Mucosa of descending colon (tissue), 3 donors: ENCODE measurements at regions not wholly inside any gene's neighbourhood (a gene's known extent, or its start where the extent isn't known, plus 50 kb on each side); places are given as distances from the start of the nearest gene placed in this dataset.

Experiments used
- ATAC-seq: fragments of 200-7000 bp; cut with Tn5 transposase; one replicate; pipeline ENCODE4 v1.9.1; 2020; ENCODE audit warnings: mild to moderate bottlenecking, moderate library complexity
- DNase-seq, 3 donors: peaks; one replicate each; pipeline ENCODE4 v3.0.0-alpha.2; 2020
- H3K36me3 ChIP-seq: fragments of 200-600 bp; one replicate; pipeline ENCODE4 v1.8.0; 2021; ENCODE audit warnings: low read depth, mild to moderate bottlenecking
- H3K4me1 ChIP-seq: fragments of 200-600 bp; one replicate; pipeline ENCODE4 v1.8.0; 2021; ENCODE audit warnings: low read depth, mild to moderate bottlenecking
- H3K4me3 ChIP-seq: fragments of 200-600 bp; one replicate; pipeline ENCODE4 v1.8.0; 2021; ENCODE audit warnings: mild to moderate bottlenecking
- H3K9me3 ChIP-seq: fragments of 200-600 bp; one replicate; pipeline ENCODE4 v1.8.0; 2021; ENCODE audit warnings: mild to moderate bottlenecking
- CTCF ChIP-seq: fragments of 200-600 bp; IDR thresholded peaks from one replicate; pipeline ENCODE4 v1.8.0; 2022; ENCODE audit warnings: antibody characterized with exemption, mild to moderate bottlenecking
- intact Hi-C, 2 donors: fragments of 100-400 bp; cut with DNase I in 1 of 2; cut with micrococcal nuclease in 1 of 2; formaldehyde crosslinking; loops; one replicate each; pipeline versions ENCODE4 v1.11.0 to v1.11.1; 2022; cut with DNase I, micrococcal nuclease
- donor health status: DM: no; HTN: no; CAD: no; lungs with moderate emphysema.
- donor health status: DM: no; HTN: no; CAD: no.
- donor health status: DM: no; HTN: yes; CAD: no.

- no peak overlapping the region for H3K4me3 ChIP-seq
- H3K4me1 ChIP-seq: no peaks in the 10 kb centered on the region
- DNase-seq: no peak
- H3K9me3 ChIP-seq: no peaks in the 10 kb centered on the region
- no peak for TF ChIP-seq CTCF
- no peak for ATAC-seq
- no peaks in the 10 kb centered on the region for H3K36me3 ChIP-seq
- intact Hi-C loops: no loop called here
These were observed 290.3 kb downstream of the EMP1 start for GRCh38 chr12:13486794-13487193.

GRCh38 chr12:13478650-13479181 lies 282.2 kb downstream of the EMP1 start:
- Histone ChIP-seq H3K36me3 (no peaks in the 10 kb centered on the region), H3K4me1 (no peaks in the 10 kb centered on the region), H3K4me3 (no peak overlapping the region), H3K9me3 (no peaks in the 10 kb centered on the region)
- DNase-seq: no peak
- no peak for ATAC-seq
- intact Hi-C loops: no loop called here
- TF ChIP-seq CTCF: no peak

GRCh38 chr12:13474381-13474780 lies 277.9 kb downstream of the EMP1 start:
- no peak for ATAC-seq
- intact Hi-C loops: no loop called here
- Histone ChIP-seq H3K4me3 (no peak overlapping the region), H3K9me3 (no peaks in the 10 kb centered on the region), H3K4me1 (no peaks in the 10 kb centered on the region), H3K36me3 (no peaks in the 10 kb centered on the region)
- DNase-seq: no peak
- no peak for TF ChIP-seq CTCF

GRCh38 chr12:13472690-13473089 lies 276.2 kb downstream of the EMP1 start:
- intact Hi-C loops: no loop called here
- H3K36me3 ChIP-seq: no peaks in the 10 kb centered on the region
- DNase-seq (no peak), ATAC-seq (no peak)
- TF ChIP-seq CTCF: no peak
- H3K9me3 ChIP-seq: no peaks in the 10 kb centered on the region
- H3K4me1 ChIP-seq: no peaks in the 10 kb centered on the region
- H3K4me3 ChIP-seq: no peak overlapping the region

- intact Hi-C loops: no loop called here
- ATAC-seq (no peak), DNase-seq (no peak)
- Histone ChIP-seq H3K9me3 (no peaks in the 10 kb centered on the region), H3K4me1 (no peaks in the 10 kb centered on the region), H3K4me3 (no peak overlapping the region), H3K36me3 (no peaks in the 10 kb centered on the region)
- TF ChIP-seq CTCF: no peak
These were observed 274.9 kb downstream of the EMP1 start for GRCh38 chr12:13471471-13471870.

- no peaks in the 10 kb centered on the region for H3K4me1 ChIP-seq
- ATAC-seq: no peak
- no peaks in the 10 kb centered on the region for H3K36me3 ChIP-seq
- TF ChIP-seq CTCF: no peak
- no peak for DNase-seq
- H3K4me3 ChIP-seq: no peak overlapping the region
- H3K9me3 ChIP-seq: no peaks in the 10 kb centered on the region
- intact Hi-C loops: no loop called here
These were observed 269.1 kb downstream of the EMP1 start for GRCh38 chr12:13465635-13466034.
